ENCODE measurements at regions not wholly inside any gene's neighbourhood (a gene's known extent, or its start where the extent isn't known, plus 50 kb on each side); places are given as distances from the start of the nearest gene placed in this dataset.

DNA sequence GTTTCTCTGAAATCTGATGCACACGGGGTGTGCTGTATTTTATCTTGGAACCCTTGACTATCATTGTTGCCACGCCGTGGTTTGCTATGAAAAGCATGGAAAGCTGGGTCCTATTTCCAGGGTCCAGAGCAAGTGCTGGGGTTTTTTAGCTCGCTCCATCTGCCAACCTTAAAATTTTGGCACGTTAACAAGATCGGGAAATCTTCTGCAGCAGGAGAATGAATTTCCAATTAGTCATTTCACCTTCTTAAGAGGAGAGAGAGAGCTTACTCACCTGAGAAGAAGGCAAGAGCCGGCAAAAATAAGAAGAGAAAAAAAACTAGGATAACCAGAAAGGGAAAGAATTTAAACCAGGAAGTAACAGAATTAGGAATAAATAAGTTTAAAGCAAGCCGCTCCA is 223.6 kb upstream of the CELF2 start:
- Histone ChIP-seq H3K27me3 (replicated peaks; ENCODE audit: control insufficient read depth, insufficient read depth, low read length) (no peaks in the 10 kb centered on the region), H3K9me3 (no peaks in the 10 kb centered on the region), H3K4me1 (peaks cover 4% of the 10 kb centered on the region; the same call in 1 of the 2 replicates), H3K4me3 (ENCODE audit: low read depth, low read length) (no peak overlapping the region), H3K36me3 (ENCODE audit: control insufficient read depth, insufficient read depth, low read length) (no peaks in the 10 kb centered on the region)
- H3K27ac Mint-ChIP-seq (ENCODE audit: unreplicated experiment) = no peak overlapping the region
- ChIA-PET CTCF (no interaction called here), POLR2A (no interaction called here)
- peaks cover 22% of the 10 kb centered on the region for H3K27me3 Mint-ChIP-seq (ENCODE audit: insufficient read depth, unreplicated experiment)
- TF ChIP-seq, protein P1, sequence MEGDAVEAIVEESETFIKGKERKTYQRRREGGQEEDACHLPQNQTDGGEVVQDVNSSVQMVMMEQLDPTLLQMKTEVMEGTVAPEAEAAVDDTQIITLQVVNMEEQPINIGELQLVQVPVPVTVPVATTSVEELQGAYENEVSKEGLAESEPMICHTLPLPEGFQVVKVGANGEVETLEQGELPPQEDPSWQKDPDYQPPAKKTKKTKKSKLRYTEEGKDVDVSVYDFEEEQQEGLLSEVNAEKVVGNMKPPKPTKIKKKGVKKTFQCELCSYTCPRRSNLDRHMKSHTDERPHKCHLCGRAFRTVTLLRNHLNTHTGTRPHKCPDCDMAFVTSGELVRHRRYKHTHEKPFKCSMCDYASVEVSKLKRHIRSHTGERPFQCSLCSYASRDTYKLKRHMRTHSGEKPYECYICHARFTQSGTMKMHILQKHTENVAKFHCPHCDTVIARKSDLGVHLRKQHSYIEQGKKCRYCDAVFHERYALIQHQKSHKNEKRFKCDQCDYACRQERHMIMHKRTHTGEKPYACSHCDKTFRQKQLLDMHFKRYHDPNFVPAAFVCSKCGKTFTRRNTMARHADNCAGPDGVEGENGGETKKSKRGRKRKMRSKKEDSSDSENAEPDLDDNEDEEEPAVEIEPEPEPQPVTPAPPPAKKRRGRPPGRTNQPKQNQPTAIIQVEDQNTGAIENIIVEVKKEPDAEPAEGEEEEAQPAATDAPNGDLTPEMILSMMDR (IDR thresholded peaks at IDR 0.05; ENCODE audit: insufficient read depth in 1 of 2, low read depth in 1 of 2, low read length in 1 of 2, severe bottlenecking in 1 of 2, unreplicated experiment in 1 of 2) = no peak
- no peaks in the 10 kb centered on the region for H3K9me3 Mint-ChIP-seq (ENCODE audit: unreplicated experiment)
- no TSS peak for BruUV-seq (replicated peaks)
- H3K36me3 Mint-ChIP-seq (ENCODE audit: insufficient read depth, unreplicated experiment) = no peaks in the 10 kb centered on the region
- no peak for DNase-seq
- H3K4me3 Mint-ChIP-seq (ENCODE audit: unreplicated experiment) = no peak overlapping the region
- no peaks in the 10 kb centered on the region for H3K4me1 Mint-ChIP-seq (ENCODE audit: low read depth, unreplicated experiment)
- intact Hi-C loops (cut with micrococcal nuclease; ENCODE audit: unreplicated experiment) = no loop called here

DNA sequence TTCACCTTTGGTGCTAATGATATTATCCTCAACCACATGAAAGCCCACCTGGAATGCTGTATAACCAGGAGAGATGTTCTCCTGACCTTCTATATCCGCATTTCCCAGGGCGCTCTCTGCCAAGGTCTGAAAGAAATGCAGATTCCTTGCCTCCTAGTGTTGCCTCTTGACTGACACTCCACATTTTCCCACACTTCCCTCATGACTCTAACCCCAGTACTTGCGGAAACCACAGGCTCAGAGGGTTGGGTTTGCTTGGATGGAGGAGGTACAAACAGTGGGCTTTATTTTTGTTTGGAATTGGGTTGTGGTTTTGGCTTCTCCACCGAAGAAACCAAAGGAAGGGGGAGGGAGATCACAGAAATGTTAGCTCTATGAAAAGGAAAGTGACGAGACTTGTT is 222.9 kb upstream of the CELF2 start:
- H3K27ac Mint-ChIP-seq (ENCODE audit: unreplicated experiment) = no peak overlapping the region
- no peaks in the 10 kb centered on the region for H3K9me3 ChIP-seq
- ChIA-PET CTCF (no interaction called here), POLR2A (no interaction called here)
- no peaks in the 10 kb centered on the region for H3K9me3 Mint-ChIP-seq (ENCODE audit: unreplicated experiment)
- H3K36me3 Mint-ChIP-seq (ENCODE audit: insufficient read depth, unreplicated experiment) = no peaks in the 10 kb centered on the region
- no TSS peak for BruUV-seq (replicated peaks)
- no peak overlapping the region for H3K4me3 ChIP-seq (ENCODE audit: low read depth, low read length)
- peaks cover 4% of the 10 kb centered on the region; the same call in 1 of the 2 replicates for H3K4me1 ChIP-seq
- no peaks in the 10 kb centered on the region for H3K4me1 Mint-ChIP-seq (ENCODE audit: low read depth, unreplicated experiment)
- no peak for DNase-seq
- no peaks in the 10 kb centered on the region for H3K27me3 ChIP-seq (replicated peaks; ENCODE audit: control insufficient read depth, insufficient read depth, low read length)
- intact Hi-C loops (cut with micrococcal nuclease; ENCODE audit: unreplicated experiment) = no loop called here
- no peak overlapping the region for H3K4me3 Mint-ChIP-seq (ENCODE audit: unreplicated experiment)
- no peaks in the 10 kb centered on the region for H3K36me3 ChIP-seq (ENCODE audit: control insufficient read depth, insufficient read depth, low read length)
- TF ChIP-seq, protein P1 (IDR thresholded peaks at IDR 0.05; ENCODE audit: insufficient read depth in 1 of 2, low read depth in 1 of 2, low read length in 1 of 2, severe bottlenecking in 1 of 2, unreplicated experiment in 1 of 2) = no peak
- peaks cover 22% of the 10 kb centered on the region for H3K27me3 Mint-ChIP-seq (ENCODE audit: insufficient read depth, unreplicated experiment)

DNA sequence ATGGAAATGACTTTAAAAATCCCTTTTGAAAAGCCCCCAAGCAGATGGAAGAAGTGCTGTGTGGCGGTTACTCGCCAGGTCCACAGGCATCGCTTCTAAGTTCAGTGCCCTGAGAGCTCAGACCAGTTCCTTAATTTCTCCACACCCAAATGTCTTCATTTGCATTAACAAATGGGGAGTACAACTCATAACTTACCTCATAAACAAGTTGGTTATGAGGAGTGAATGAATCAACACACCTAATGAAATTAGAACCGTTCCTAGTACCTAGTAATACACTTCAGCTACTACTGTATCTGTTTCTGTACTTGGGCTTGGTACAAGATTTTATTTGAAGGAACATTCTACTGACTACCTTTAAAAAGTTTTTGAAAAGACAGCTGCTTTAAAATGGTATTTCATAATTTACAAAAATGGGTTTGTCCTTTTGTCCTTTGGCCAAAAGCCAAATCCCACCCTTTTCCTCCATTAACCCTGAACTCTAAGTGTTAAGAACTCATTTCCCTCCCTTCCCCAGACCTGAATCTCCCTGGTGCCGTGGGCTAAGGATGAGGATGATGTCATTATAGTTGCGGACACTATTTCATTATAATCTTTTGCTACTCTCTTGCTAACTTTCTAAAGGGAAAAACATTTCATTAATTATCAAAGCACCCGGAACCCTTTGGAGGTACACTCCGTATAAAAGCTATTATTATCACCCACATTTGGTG is 221.5 kb upstream of the CELF2 start:
- DNase-seq = no peak
- no peak overlapping the region for H3K4me3 Mint-ChIP-seq (ENCODE audit: unreplicated experiment)
- H3K27me3 ChIP-seq (replicated peaks; ENCODE audit: control insufficient read depth, insufficient read depth, low read length) = no peaks in the 10 kb centered on the region
- ChIA-PET POLR2A (no interaction called here), CTCF (no interaction called here)
- intact Hi-C loops (cut with micrococcal nuclease; ENCODE audit: unreplicated experiment) = no loop called here
- H3K4me1 Mint-ChIP-seq (ENCODE audit: low read depth, unreplicated experiment) = no peaks in the 10 kb centered on the region
- no peaks in the 10 kb centered on the region for H3K36me3 ChIP-seq (ENCODE audit: control insufficient read depth, insufficient read depth, low read length)
- no peak overlapping the region for H3K27ac Mint-ChIP-seq (ENCODE audit: unreplicated experiment)
- TF ChIP-seq, protein P1 (IDR thresholded peaks at IDR 0.05; ENCODE audit: insufficient read depth in 1 of 2, low read depth in 1 of 2, low read length in 1 of 2, severe bottlenecking in 1 of 2, unreplicated experiment in 1 of 2) = no peak
- H3K9me3 Mint-ChIP-seq (ENCODE audit: unreplicated experiment) = no peaks in the 10 kb centered on the region
- BruUV-seq (replicated peaks) = no TSS peak
- no peak overlapping the region for H3K4me3 ChIP-seq (ENCODE audit: low read depth, low read length)
- no peaks in the 10 kb centered on the region for H3K36me3 Mint-ChIP-seq (ENCODE audit: insufficient read depth, unreplicated experiment)
- H3K27me3 Mint-ChIP-seq (ENCODE audit: insufficient read depth, unreplicated experiment) = peaks cover 17% of the 10 kb centered on the region
- no peaks in the 10 kb centered on the region for H3K9me3 ChIP-seq
- peaks cover 4% of the 10 kb centered on the region; the same call in 1 of the 2 replicates for H3K4me1 ChIP-seq
